Right lobe of liver (tissue), 4 donors: ENCODE measurements at regions not wholly inside any gene's neighbourhood (a gene's known extent, or its start where the extent isn't known, plus 50 kb on each side); places are given as distances from the start of the nearest gene placed in this dataset.

Experiments used
- CTCF ChIP-seq, 4 donors: fragments of 200-600 bp in 3 of 4; fragments of 450-650 bp in 1 of 4; IDR thresholded peaks; one replicate each; pipeline versions ENCODE4 v1.5.1 to v1.8.0; 2016 to 2022; ENCODE audit warnings: antibody characterized with exemption in 4 of 4, mild to moderate bottlenecking in 2 of 4
- POLR2A ChIP-seq: fragments of 450-650 bp; IDR thresholded peaks from one replicate; pipeline ENCODE4 v1.6.1; 2017; ENCODE audit warnings: antibody characterized with exemption, mild to moderate bottlenecking
- donor health status: DM: no; HTN: no; CAD: no.
- donor health status: DM: no; HTN: no; CAD: no.
- donor health status: DM: no; HTN: yes; CAD: no.

GRCh38 chr2:100703739-100704138 lies 116.2 kb upstream of the NPAS2 start:
- TF ChIP-seq CTCF (IDR thresholded peaks at IDR 0.05) (no peak), POLR2A (no peak)
